Neuronal stem cell (in vitro differentiated cells): ENCODE measurements at regions not wholly inside any gene's neighbourhood (a gene's known extent, or its start where the extent isn't known, plus 50 kb on each side); places are given as distances from the start of the nearest gene placed in this dataset.
"Not testable (repeated sequence)": the region's sequence is repeated elsewhere in the genome, so short reads cannot be mapped to it uniquely, and the experiment has no call there.

Experiments used
- DNase-seq: peaks from one replicate; pipeline ENCODE4 v3.0.0-alpha.2; 2013; ENCODE audit warnings: low spot score
- H2AFZ ChIP-seq: one replicate; pipeline ENCODE4 v1.6.1; 2013; ENCODE audit warnings: mild to moderate bottlenecking, low read length, inconsistent platforms
- H2AK5ac ChIP-seq: 2 replicates; pipeline ENCODE4 v1.6.1; 2013; ENCODE audit warnings: low read depth, mild to moderate bottlenecking, inconsistent platforms, low read length, moderate library complexity, mixed read lengths
- H2BK120ac ChIP-seq: 2 replicates; pipeline ENCODE4 v1.6.1; 2013; ENCODE audit warnings: low read depth, mild to moderate bottlenecking, inconsistent platforms, low read length, moderate library complexity, mixed read lengths
- H2BK12ac ChIP-seq: one replicate; pipeline ENCODE4 v1.6.1; 2013; ENCODE audit warnings: low read length, inconsistent platforms
- H2BK15ac ChIP-seq: 2 replicates; pipeline ENCODE4 v1.6.1; 2013; ENCODE audit warnings: mild to moderate bottlenecking, low read length, inconsistent platforms, mixed read lengths
- H2BK5ac ChIP-seq: one replicate; pipeline ENCODE4 v1.6.1; 2013; ENCODE audit warnings: inconsistent platforms, mild to moderate bottlenecking, low read length, moderate library complexity
- H3K14ac ChIP-seq: one replicate; pipeline ENCODE4 v1.6.1; 2013; ENCODE audit warnings: low read length, inconsistent platforms
- H3K18ac ChIP-seq: 2 replicates; pipeline ENCODE4 v1.6.1; 2013; ENCODE audit warnings: low read length, inconsistent platforms
- H3K23ac ChIP-seq: 2 replicates; pipeline ENCODE4 v1.6.1; 2013; ENCODE audit warnings: low read depth, mild to moderate bottlenecking, mixed read lengths, low read length, inconsistent platforms; ENCODE audit not compliant: poor library complexity
- H3K27ac ChIP-seq: replicated peaks from 3 replicates; pipeline ENCODE4 v1.5.1; 2013; ENCODE audit warnings: low read length, inconsistent platforms
- H3K27me3 ChIP-seq, 3 experiments: 2 replicates each; pipeline ENCODE4 v1.6.1; 2013; ENCODE audit warnings: low read length in 3 of 3, mild to moderate bottlenecking in 2 of 3, inconsistent platforms in 1 of 3, low read depth in 1 of 3, mixed read lengths in 1 of 3, moderate library complexity in 1 of 3; ENCODE audit not compliant: control insufficient read depth in 3 of 3, insufficient read depth in 3 of 3
- H3K36me3 ChIP-seq, 2 donors: replicated peaks in 1 of 2; 2 replicates each; pipeline ENCODE4 v1.6.1; 2013; ENCODE audit warnings: low read length in 2 of 2; ENCODE audit not compliant: control insufficient read depth in 2 of 2, insufficient read depth in 2 of 2
- H3K4ac ChIP-seq: 2 replicates; pipeline ENCODE4 v1.6.1; 2013; ENCODE audit warnings: inconsistent platforms, mild to moderate bottlenecking, low read length, moderate library complexity
- H3K4me1 ChIP-seq, 2 donors: 1 replicate in 1 of 2; 2 replicates in 1 of 2; pipeline ENCODE4 v1.6.1; 2013; ENCODE audit warnings: low read length in 2 of 2, low read depth in 1 of 2; ENCODE audit not compliant: control insufficient read depth in 2 of 2, insufficient read depth in 1 of 2
- H3K4me2 ChIP-seq: one replicate; pipeline ENCODE4 v1.6.1; 2013; ENCODE audit warnings: mild to moderate bottlenecking, low read length, inconsistent platforms; ENCODE audit not compliant: insufficient read depth, poor library complexity, severe bottlenecking
- H3K4me3 ChIP-seq, 2 donors: 2 replicates each; pipeline ENCODE4 v1.5.1; 2013; ENCODE audit warnings: low read length in 2 of 2, mild to moderate bottlenecking in 2 of 2, inconsistent platforms in 1 of 2, moderate library complexity in 1 of 2
- H3K79me1 ChIP-seq: one replicate; pipeline ENCODE4 v1.6.1; 2013; ENCODE audit warnings: low read depth, mild to moderate bottlenecking, inconsistent platforms, low read length, moderate library complexity
- H3K9ac ChIP-seq: one replicate; pipeline ENCODE4 v1.6.1; 2013; ENCODE audit warnings: mild to moderate bottlenecking, low read depth, low read length, inconsistent platforms; ENCODE audit not compliant: poor library complexity
- H3K9me3 ChIP-seq, 2 donors: replicated peaks in 1 of 2; 2 replicates each; pipeline versions ENCODE3 to v1.6.1; 2013; ENCODE audit warnings: low read length in 2 of 2, mild to moderate bottlenecking in 2 of 2, inconsistent platforms in 1 of 2, low read depth in 1 of 2, mixed read lengths in 1 of 2, moderate library complexity in 1 of 2; ENCODE audit not compliant: control insufficient read depth in 2 of 2, insufficient read depth in 1 of 2
- H4K8ac ChIP-seq: one replicate; pipeline ENCODE4 v1.6.1; 2013; ENCODE audit warnings: low read depth, mild to moderate bottlenecking, inconsistent platforms, low read length, moderate library complexity
- H4K91ac ChIP-seq: one replicate; pipeline ENCODE4 v1.6.1; 2013; ENCODE audit warnings: low read length, low read depth, mild to moderate bottlenecking, inconsistent platforms; ENCODE audit not compliant: poor library complexity
- WGBS, 2 donors: extraction: QIAGEN DNeasy Blood & Tissue Kit; methylation state at CpG; one replicate each; pipeline ENCODE4 v1.1.7; 2013; ENCODE audit warnings: missing lambda C conversion rate in 2 of 2, mixed read lengths in 1 of 2; ENCODE audit not compliant: insufficient read length in 2 of 2, insufficient replicate concordance in 1 of 2; ENCODE audit errors: extremely low coverage in 2 of 2; 5-methylcytosine and 5-hydroxymethylcytosine counted together

DNA sequence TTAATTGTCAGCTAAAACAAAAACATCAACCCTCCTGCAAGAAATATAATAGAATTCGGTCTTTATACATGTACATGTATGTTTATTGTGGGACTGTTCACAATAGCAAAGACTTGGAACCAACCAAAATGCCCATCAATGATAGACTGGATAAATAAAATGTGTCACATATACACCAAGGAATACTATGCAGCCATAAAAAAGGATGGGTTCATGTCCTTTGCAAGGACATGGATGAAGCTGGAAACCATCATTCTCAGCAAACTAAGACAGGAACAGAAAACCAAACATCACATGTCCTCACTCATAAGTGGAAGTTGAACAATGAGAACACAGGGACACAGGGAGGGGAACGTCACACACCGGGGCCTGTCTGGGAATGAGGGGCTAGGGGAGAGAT lies 109.1 kb upstream of the ADRA1B start:
- H3K4me3 ChIP-seq, H4K8ac ChIP-seq, H3K27me3 ChIP-seq, H2BK120ac ChIP-seq, H3K4ac ChIP-seq, H2BK12ac ChIP-seq, H3K4me1 ChIP-seq, H3K18ac ChIP-seq, H3K79me1 ChIP-seq, H3K9ac ChIP-seq, H2BK15ac ChIP-seq, H3K14ac ChIP-seq, DNase-seq, H3K23ac ChIP-seq, H3K36me3 ChIP-seq, H3K4me2 ChIP-seq, H2AK5ac ChIP-seq, H4K91ac ChIP-seq, H2AFZ ChIP-seq, H3K27ac ChIP-seq, H3K9me3 ChIP-seq, H2BK5ac ChIP-seq: not testable (repeated sequence)
- no CpG with 5 or more reads among the region's 3 CpGs for WGBS, 2 donors

- no peak overlapping the region for H2AFZ ChIP-seq
- H3K79me1 ChIP-seq: no peaks in the 10 kb centered on the region
- H4K91ac ChIP-seq: no peak overlapping the region
- H2BK15ac ChIP-seq: no peak overlapping the region
- H3K36me3 ChIP-seq: no peaks in the 10 kb centered on the region
- H3K4me2 ChIP-seq: no peak overlapping the region
- no peak overlapping the region for H2AK5ac ChIP-seq
- no peaks in the 10 kb centered on the region for H3K27me3 ChIP-seq
- no peak overlapping the region for H2BK120ac ChIP-seq
- DNase-seq: no peak
- no peaks in the 10 kb centered on the region for H3K9me3 ChIP-seq
- no peak overlapping the region for H2BK5ac ChIP-seq
- H3K14ac ChIP-seq: no peak overlapping the region
- H4K8ac ChIP-seq: no peak overlapping the region
- H3K4ac ChIP-seq: no peak overlapping the region
- H3K27ac ChIP-seq: no peak overlapping the region
- no peak overlapping the region for H3K18ac ChIP-seq
- H3K23ac ChIP-seq: no peak overlapping the region
- H2BK12ac ChIP-seq: no peak overlapping the region
- no CpG with 5 or more reads among the region's 2 CpGs for WGBS, 2 donors
- H3K4me1 ChIP-seq: no peaks in the 10 kb centered on the region
- H3K9ac ChIP-seq: no peak overlapping the region
- H3K4me3 ChIP-seq: no peak overlapping the region
Observed at GRCh38 chr5:159807586-159807985, 108.7 kb upstream of the ADRA1B start.

- Histone ChIP-seq H2BK15ac (no peak overlapping the region), H3K23ac (no peak overlapping the region), H4K91ac (no peak overlapping the region), H4K8ac (no peak overlapping the region), H3K36me3 (no peaks in the 10 kb centered on the region), H3K18ac (no peak overlapping the region), H3K4me2 (no peak overlapping the region), H2AFZ (no peak overlapping the region), H2BK12ac (no peak overlapping the region), H3K9ac (no peak overlapping the region), H3K27ac (no peak overlapping the region), H3K4ac (no peak overlapping the region), H3K4me3 (no peak overlapping the region), H2AK5ac (no peak overlapping the region), H3K79me1 (no peaks in the 10 kb centered on the region), H3K14ac (no peak overlapping the region), H2BK120ac (no peak overlapping the region), H3K27me3 (peaks cover 0 to 4% (median 0%) of the 10 kb centered on the region in 3 experiments), H3K9me3 (no peaks in the 10 kb centered on the region), H3K4me1 (peaks cover 0 to 1% of the 10 kb centered on the region in 2 donors), H2BK5ac (no peak overlapping the region)
- WGBS, 2 donors: no CpG with 5 or more reads among the region's 2 CpGs
- DNase-seq: no peak
Observed at GRCh38 chr5:159811712-159812111, 104.6 kb upstream of the ADRA1B start.

GRCh38 chr5:159812759-159813158 lies 103.5 kb upstream of the ADRA1B start:
- not testable (repeated sequence) for H4K91ac ChIP-seq

More at GRCh38 chr5:159812759-159813158, 103.5 kb upstream of the ADRA1B start:
- H2AK5ac ChIP-seq, H3K9ac ChIP-seq, H2BK12ac ChIP-seq, H3K14ac ChIP-seq, H2BK5ac ChIP-seq, H3K4me1 ChIP-seq, H2AFZ ChIP-seq, H2BK120ac ChIP-seq, H3K4ac ChIP-seq, H3K27ac ChIP-seq, H3K4me3 ChIP-seq, H3K4me2 ChIP-seq, DNase-seq, H3K36me3 ChIP-seq, H3K27me3 ChIP-seq, H2BK15ac ChIP-seq, H3K79me1 ChIP-seq, H4K8ac ChIP-seq, H3K23ac ChIP-seq, H3K9me3 ChIP-seq, H3K18ac ChIP-seq: not testable (repeated sequence)
- WGBS, 2 donors: no CpG with 5 or more reads among the region's 3 CpGs
